Common myeloid progenitor, CD34-positive (primary cell): ENCODE measurements at regions not wholly inside any gene's neighbourhood (a gene's known extent, or its start where the extent isn't known, plus 50 kb on each side); places are given as distances from the start of the nearest gene placed in this dataset.

ENCODE experiments used
- CTCF ChIA-PET: fragments of 350-600 bp; sonication (Branson Sonifier 250); formaldehyde crosslinking; loops from one replicate; lab custom pipeline; 2021; ENCODE audit warnings: antibody characterized with exemption; lab: Charles Lee
- POLR2A ChIA-PET: fragments of 350-600 bp; sonication (Branson Sonifier 250); formaldehyde crosslinking; loops from one replicate; lab custom pipeline; 2021; ENCODE audit warnings: antibody characterized with exemption; lab: Charles Lee
- DNase-seq, 3 donors: peaks; one replicate each; pipeline versions ENCODE4 v3.0.0 to v3.0.0-alpha.2; 2013
- H3K27ac ChIP-seq, 2 experiments: 1 replicate in 1 of 2; 2 replicates in 1 of 2; pipeline ENCODE4 v1.7.0; 2013; ENCODE audit warnings: inconsistent platforms in 2 of 2, low read length in 2 of 2, mild to moderate bottlenecking in 2 of 2, low read depth in 1 of 2, moderate library complexity in 1 of 2; ENCODE audit not compliant: severe bottlenecking in 2 of 2, insufficient read depth in 1 of 2, poor library complexity in 1 of 2
- H3K27me3 ChIP-seq, 5 experiments: replicated peaks in 2 of 5; 1 replicate in 3 of 5; 2 replicates in 2 of 5; pipeline versions ENCODE4 v1.6.1 to v1.7.0; 2013; ENCODE audit warnings: low read length in 4 of 5, mild to moderate bottlenecking in 2 of 5, moderate library complexity in 2 of 5, inconsistent platforms in 1 of 5; ENCODE audit not compliant: insufficient read depth in 5 of 5, control insufficient read depth in 4 of 5
- H3K36me3 ChIP-seq, 4 experiments: 1 replicate in 2 of 4; 2 replicates in 2 of 4; pipeline versions ENCODE4 v1.6.1 to v1.7.0; 2013; ENCODE audit warnings: low read length in 3 of 4, control low read depth in 1 of 4, mild to moderate bottlenecking in 1 of 4; ENCODE audit not compliant: control insufficient read depth in 4 of 4, insufficient read depth in 4 of 4
- H3K4me1 ChIP-seq, 4 experiments: 1 replicate in 3 of 4; 2 replicates in 1 of 4; pipeline versions ENCODE4 v1.6.1 to v1.7.1; 2013; ENCODE audit warnings: low read length in 3 of 4, mild to moderate bottlenecking in 3 of 4, control low read depth in 1 of 4, inconsistent platforms in 1 of 4, moderate library complexity in 1 of 4; ENCODE audit not compliant: control insufficient read depth in 4 of 4, insufficient read depth in 4 of 4; ENCODE audit errors: control extremely low read depth in 1 of 4
- H3K4me3 ChIP-seq, 7 experiments: 1 replicate in 4 of 7; 2 replicates in 3 of 7; pipeline versions ENCODE4 v1.5.1 to v1.7.0; 2013; ENCODE audit warnings: mild to moderate bottlenecking in 7 of 7, low read length in 6 of 7, moderate library complexity in 6 of 7, inconsistent platforms in 2 of 7, low read depth in 2 of 7, control low read depth in 1 of 7; ENCODE audit not compliant: insufficient read depth in 4 of 7, control insufficient read depth in 1 of 7; ENCODE audit errors: extremely low read depth in 1 of 7
- H3K9me3 ChIP-seq, 5 experiments: 1 replicate in 4 of 5; 2 replicates in 1 of 5; pipeline versions ENCODE4 v1.6.1 to v1.7.1; 2013; ENCODE audit warnings: low read length in 4 of 5, mild to moderate bottlenecking in 2 of 5, inconsistent platforms in 1 of 5, low read depth in 1 of 5, moderate library complexity in 1 of 5; ENCODE audit not compliant: control insufficient read depth in 4 of 5, insufficient read depth in 2 of 5; ENCODE audit errors: control extremely low read depth in 1 of 5
- WGBS: methylation state at CpG from one replicate; pipeline ENCODE4 v1.1.5; 2013; ENCODE audit not compliant: insufficient coverage; 5-methylcytosine and 5-hydroxymethylcytosine counted together

GRCh38 chr1:232271991-232272589 is 357.8 kb downstream of the SIPA1L2 start:
- H3K36me3 ChIP-seq: no peaks in the 10 kb centered on the region
- H3K27ac ChIP-seq: no peak overlapping the region
- ChIA-PET CTCF (no interaction called here), POLR2A (no interaction called here)
- H3K9me3 ChIP-seq: no peaks in the 10 kb centered on the region
- H3K27me3 ChIP-seq: peaks cover 0 to 11% (median 3%) of the 10 kb centered on the region in 5 experiments
- H3K4me1 ChIP-seq: no peaks in the 10 kb centered on the region
- H3K4me3 ChIP-seq: no peak overlapping the region
- DNase-seq: peak in 1 of 3 donors; percentile 4
- WGBS: 81% methylated on average over 6 of the region's 10 CpGs

DNA sequence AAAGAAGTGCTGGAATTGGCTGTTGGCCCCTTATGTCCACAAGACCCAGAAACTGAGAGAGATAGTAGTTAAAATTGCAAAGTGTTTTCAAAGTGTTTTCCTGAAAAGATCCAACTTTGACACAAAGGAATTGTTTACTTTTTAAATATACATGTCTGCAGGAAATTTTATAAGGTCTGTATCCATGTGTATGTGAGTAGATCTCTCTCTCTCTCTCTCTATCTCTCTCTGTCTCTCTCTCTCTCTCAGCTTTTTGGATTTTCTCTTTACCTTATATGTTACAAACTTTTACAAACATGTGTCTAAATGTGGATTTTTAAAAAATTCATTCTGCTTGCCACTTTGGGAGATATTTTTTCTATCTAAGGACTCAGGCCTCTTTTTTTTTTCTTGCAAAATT is 358.6 kb downstream of the SIPA1L2 start:
- H3K27ac ChIP-seq: no peak overlapping the region
- ChIA-PET POLR2A (no interaction called here), CTCF (no interaction called here)
- no peaks in the 10 kb centered on the region for H3K36me3 ChIP-seq
- no peak for DNase-seq
- no peaks in the 10 kb centered on the region for H3K4me1 ChIP-seq
- H3K9me3 ChIP-seq: no peaks in the 10 kb centered on the region
- H3K4me3 ChIP-seq: no peak overlapping the region
- H3K27me3 ChIP-seq: peaks cover 0 to 13% (median 3%) of the 10 kb centered on the region in 5 experiments

- POLR2A ChIA-PET: no interaction called here
- Histone ChIP-seq H3K36me3 (no peaks in the 10 kb centered on the region), H3K27me3 (peaks cover 0 to 18% (median 10%) of the 10 kb centered on the region in 5 experiments), H3K9me3 (no peaks in the 10 kb centered on the region), H3K27ac (no peak overlapping the region), H3K4me1 (no peaks in the 10 kb centered on the region), H3K4me3 (no peak overlapping the region)
- no peak for DNase-seq
- WGBS: 100% methylated on average over 2 of the region's 2 CpGs
- CTCF ChIA-PET: no interaction called here
These were observed 359.9 kb downstream of the SIPA1L2 start for GRCh38 chr1:232269988-232270387.

- H3K36me3 ChIP-seq: no peaks in the 10 kb centered on the region
- POLR2A ChIA-PET: no interaction called here
- H3K27me3 ChIP-seq: peaks cover 0 to 26% (median 17%) of the 10 kb centered on the region in 5 experiments
- 97% methylated on average over 4 of the region's 4 CpGs for WGBS
- no peak overlapping the region for H3K4me3 ChIP-seq
- no peaks in the 10 kb centered on the region for H3K9me3 ChIP-seq
- no peak overlapping the region for H3K27ac ChIP-seq
- DNase-seq: no peak
- CTCF ChIA-PET: no interaction called here
- H3K4me1 ChIP-seq: no peaks in the 10 kb centered on the region
These were observed 361.9 kb downstream of the SIPA1L2 start for GRCh38 chr1:232267837-232268598.

DNA sequence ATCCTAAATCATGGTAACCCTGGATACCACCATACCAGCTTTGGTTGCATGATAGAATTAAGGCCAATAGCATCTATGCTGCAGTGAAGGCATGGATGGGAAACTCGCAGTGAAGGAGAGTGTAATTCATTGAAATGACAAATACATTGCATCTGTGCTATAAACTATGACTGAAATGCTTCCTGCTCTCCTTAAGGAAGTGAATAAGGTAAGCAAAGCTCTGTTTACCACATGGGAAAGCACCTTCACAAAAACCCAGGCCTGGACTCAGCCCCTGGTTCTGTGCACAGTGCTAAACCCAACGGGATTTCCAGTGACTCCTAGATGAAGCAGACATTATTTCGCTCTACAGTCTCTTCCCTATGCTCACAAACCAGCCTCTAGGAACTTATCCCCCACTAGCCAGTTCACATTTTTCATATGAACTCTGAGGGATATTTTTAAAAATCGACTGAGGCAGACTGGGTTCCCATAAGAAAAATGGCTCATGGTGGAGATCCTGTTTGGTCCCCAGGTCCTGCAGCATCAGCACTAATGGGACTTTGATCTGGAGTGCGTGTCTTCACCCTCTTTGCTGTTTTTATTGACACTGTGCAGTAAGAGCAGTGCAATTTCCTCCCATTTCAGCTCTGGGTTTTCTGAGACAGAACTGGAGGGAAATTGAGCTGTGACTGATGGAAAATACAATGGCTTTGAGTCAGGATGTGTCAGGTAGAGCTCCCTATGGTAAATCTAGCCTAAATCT is 362.7 kb downstream of the SIPA1L2 start:
- Histone ChIP-seq H3K9me3 (no peaks in the 10 kb centered on the region), H3K4me1 (no peaks in the 10 kb centered on the region), H3K36me3 (no peaks in the 10 kb centered on the region), H3K4me3 (no peak overlapping the region), H3K27me3 (peaks cover 0 to 28% (median 17%) of the 10 kb centered on the region in 5 experiments), H3K27ac (no peak overlapping the region)
- 87% methylated on average over 3 of the region's 5 CpGs for WGBS
- CTCF ChIA-PET: no interaction called here
- POLR2A ChIA-PET: no interaction called here
- no peak for DNase-seq

DNA sequence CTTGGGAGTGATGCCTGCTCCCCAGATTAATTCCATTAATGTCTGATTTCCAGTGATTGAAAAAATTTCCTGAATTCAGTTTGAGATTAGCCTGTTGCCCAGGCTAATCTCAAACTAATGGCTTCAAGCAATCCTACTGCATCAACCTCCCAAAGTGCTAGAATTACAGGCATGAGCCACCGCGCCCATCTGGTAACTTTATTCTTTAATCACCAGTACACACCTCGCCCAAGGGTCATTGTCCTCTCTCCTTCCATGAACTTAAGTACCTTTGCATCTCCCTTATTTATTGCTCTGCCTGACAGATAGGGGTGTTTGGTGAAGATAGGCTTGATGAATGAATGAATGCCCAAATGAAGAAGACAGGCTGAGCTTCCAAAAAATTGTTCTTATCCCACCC is 366.5 kb downstream of the SIPA1L2 start:
- WGBS: 100% methylated on average over 2 of the region's 3 CpGs
- Histone ChIP-seq H3K36me3 (no peaks in the 10 kb centered on the region), H3K27me3 (peaks cover 0 to 52% (median 22%) of the 10 kb centered on the region in 5 experiments), H3K9me3 (peaks cover 0 to 2% (median 0%) of the 10 kb centered on the region in 5 experiments), H3K4me1 (no peaks in the 10 kb centered on the region), H3K27ac (no peak overlapping the region), H3K4me3 (no peak overlapping the region)
- DNase-seq: no peak
- CTCF ChIA-PET: no interaction called here
- POLR2A ChIA-PET: no interaction called here

GRCh38 chr1:232262991-232263390 is 366.9 kb downstream of the SIPA1L2 start:
- peaks cover 0 to 53% (median 20%) of the 10 kb centered on the region in 5 experiments for H3K27me3 ChIP-seq
- peaks cover 0 to 2% (median 0%) of the 10 kb centered on the region in 5 experiments for H3K9me3 ChIP-seq
- no peak overlapping the region for H3K4me3 ChIP-seq
- DNase-seq: no peak
- ChIA-PET CTCF (no interaction called here), POLR2A (no interaction called here)
- H3K27ac ChIP-seq: no peak overlapping the region
- WGBS: 100% methylated on average over 2 of the region's 3 CpGs
- H3K4me1 ChIP-seq: no peaks in the 10 kb centered on the region
- H3K36me3 ChIP-seq: no peaks in the 10 kb centered on the region
